ENCODE measurements at regions not wholly inside any gene's neighbourhood (a gene's known extent, or its start where the extent isn't known, plus 50 kb on each side); places are given as distances from the start of the nearest gene placed in this dataset.

DNA sequence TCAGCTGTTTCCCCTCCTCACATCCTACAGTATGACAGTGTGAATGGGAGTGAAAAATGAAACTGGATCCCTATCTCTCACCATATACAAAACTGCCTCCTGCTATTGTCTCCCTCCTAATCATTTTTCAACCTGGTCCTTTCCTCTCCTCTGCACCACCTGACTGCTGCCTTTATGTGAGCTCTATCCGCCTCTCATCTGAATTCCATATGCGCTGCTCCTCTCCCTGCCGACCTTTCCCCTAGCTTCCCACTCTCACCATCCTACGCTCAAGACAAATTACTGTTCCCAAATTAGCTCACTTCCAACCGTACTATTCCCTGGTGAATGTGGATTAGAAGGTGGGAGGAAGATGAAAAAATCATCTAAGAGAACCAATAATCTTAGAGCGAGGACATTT lies 148.4 kb upstream of the FBXL4 start:
- in situ Hi-C loops (cut with HindIII; ENCODE audit: low pct_ligation_motif_present, low pct_unique_long_range_greater_than_20kb, low sequenced_read_pairs) = no loop called here
- DNase-seq = no peak

GRCh38 chr6:99093456-99094190 lies 145.9 kb upstream of the FBXL4 start:
- DNase-seq = no peak

GRCh38 chr6:99092461-99092860 lies 144.7 kb upstream of the FBXL4 start:
- in situ Hi-C loops (cut with HindIII; ENCODE audit: low pct_ligation_motif_present, low pct_unique_long_range_greater_than_20kb, low sequenced_read_pairs) = no loop called here

More at GRCh38 chr6:99093456-99094190, 145.9 kb upstream of the FBXL4 start:
- in situ Hi-C loops (cut with HindIII; ENCODE audit: low pct_ligation_motif_present, low pct_unique_long_range_greater_than_20kb, low sequenced_read_pairs) = no loop called here

DNA sequence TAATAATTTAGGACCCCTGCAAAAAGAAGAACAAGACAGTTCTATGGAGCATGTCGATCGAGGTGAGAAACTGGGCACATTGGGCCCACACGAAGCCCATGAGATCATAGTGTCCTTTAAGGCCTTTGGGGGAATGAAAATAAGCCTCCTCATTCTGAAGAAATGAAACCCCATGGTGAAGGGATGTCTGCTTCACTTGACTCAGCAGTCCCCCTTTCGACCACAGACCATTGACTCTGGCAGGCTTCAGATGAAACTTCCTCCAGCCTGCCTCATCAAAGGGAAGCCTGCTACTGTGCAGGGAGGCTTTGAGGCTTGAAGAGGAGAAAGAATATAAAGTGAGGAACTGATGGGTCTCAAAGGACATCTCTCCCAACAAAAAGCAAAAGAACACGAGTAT lies 144.2 kb upstream of the FBXL4 start:
- no peak for DNase-seq
- in situ Hi-C loops (cut with HindIII; ENCODE audit: low pct_ligation_motif_present, low pct_unique_long_range_greater_than_20kb, low sequenced_read_pairs) = no loop called here

More at GRCh38 chr6:99092461-99092860, 144.7 kb upstream of the FBXL4 start:
- no peak for DNase-seq

- in situ Hi-C loops (cut with HindIII; ENCODE audit: low pct_ligation_motif_present, low pct_unique_long_range_greater_than_20kb, low sequenced_read_pairs) = no loop called here
- DNase-seq = no peak
Observed at GRCh38 chr6:99080191-99080590, 132.4 kb upstream of the FBXL4 start.

DNA sequence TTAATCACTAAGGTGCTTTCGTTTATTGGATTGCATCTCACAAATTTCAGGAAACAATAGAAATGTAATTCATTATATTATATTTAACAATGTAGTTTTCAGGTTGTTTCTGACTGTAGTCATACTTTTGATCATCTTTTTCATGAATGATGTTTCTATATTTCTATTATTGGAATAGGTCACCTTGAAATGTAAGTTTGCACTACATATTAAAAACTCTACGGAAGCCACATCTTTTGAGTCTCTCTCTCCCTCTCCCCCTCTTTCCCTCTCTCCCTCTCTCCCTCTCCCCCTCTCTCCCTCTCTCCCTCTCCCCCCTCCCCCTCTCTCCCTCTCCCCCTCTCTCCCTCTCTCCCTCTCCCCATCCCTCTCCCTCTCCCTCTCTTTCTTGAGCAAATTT lies 131.3 kb upstream of the FBXL4 start:
- no peak for DNase-seq
- in situ Hi-C loops (cut with HindIII; ENCODE audit: low pct_ligation_motif_present, low pct_unique_long_range_greater_than_20kb, low sequenced_read_pairs) = no loop called here

DNA sequence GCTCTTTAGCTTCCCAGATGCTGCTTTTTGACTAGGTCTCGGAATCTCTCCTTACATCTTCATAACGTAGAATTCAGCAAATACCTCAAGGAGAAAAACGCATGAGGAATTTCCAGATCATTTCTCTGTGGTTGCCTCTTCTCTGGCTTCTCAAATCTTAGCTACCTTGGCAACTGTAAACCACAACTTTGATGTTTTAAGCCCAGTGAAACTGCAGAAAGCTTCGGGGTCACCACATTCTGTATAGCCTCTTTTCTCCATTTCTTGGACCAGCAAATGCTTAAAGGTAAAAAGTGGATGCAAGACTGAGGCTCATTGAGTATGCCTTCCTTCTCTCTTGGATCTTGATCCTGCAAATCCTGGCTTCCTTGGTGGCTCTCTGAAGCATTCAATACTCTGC lies 125.5 kb upstream of the FBXL4 start:
- in situ Hi-C loops (cut with HindIII; ENCODE audit: low pct_ligation_motif_present, low pct_unique_long_range_greater_than_20kb, low sequenced_read_pairs) = no loop called here
- no peak for DNase-seq

GRCh38 chr6:99066044-99066443 lies 118.3 kb upstream of the FBXL4 start:
- no peak for DNase-seq
- in situ Hi-C loops (cut with HindIII; ENCODE audit: low pct_ligation_motif_present, low pct_unique_long_range_greater_than_20kb, low sequenced_read_pairs) = no loop called here

GRCh38 chr6:99064834-99065233 lies 117.1 kb upstream of the FBXL4 start:
- in situ Hi-C loops (cut with HindIII; ENCODE audit: low pct_ligation_motif_present, low pct_unique_long_range_greater_than_20kb, low sequenced_read_pairs) = no loop called here

GRCh38 chr6:99036672-99037071 lies 88.9 kb upstream of the FBXL4 start:
- no peak for DNase-seq
- in situ Hi-C loops (cut with HindIII; ENCODE audit: low pct_ligation_motif_present, low pct_unique_long_range_greater_than_20kb, low sequenced_read_pairs) = no loop called here

More at GRCh38 chr6:99064834-99065233, 117.1 kb upstream of the FBXL4 start:
- DNase-seq = no peak

DNA sequence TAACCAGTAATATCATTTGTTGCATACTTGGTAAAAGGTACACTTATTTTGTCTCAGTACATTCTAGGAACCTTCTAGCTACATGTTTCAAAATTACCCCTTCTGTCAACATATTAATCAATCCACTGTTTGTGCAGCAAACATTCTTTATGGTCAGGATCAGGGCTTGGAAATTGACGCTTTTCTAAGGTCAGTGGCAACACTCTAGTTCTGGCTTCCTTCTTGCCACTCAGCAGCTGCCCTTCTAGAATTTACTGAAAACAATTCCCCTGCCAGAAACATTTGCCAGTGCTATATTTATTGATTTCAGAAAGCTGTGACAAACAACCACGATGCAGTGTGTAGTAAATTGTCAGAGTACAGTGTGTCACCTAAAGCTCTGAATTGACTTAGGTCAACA lies 84.7 kb upstream of the FBXL4 start:
- DNase-seq = no peak
- in situ Hi-C loops (cut with HindIII; ENCODE audit: low pct_ligation_motif_present, low pct_unique_long_range_greater_than_20kb, low sequenced_read_pairs) = no loop called here

GRCh38 chr6:99031957-99032356 lies 84.2 kb upstream of the FBXL4 start:
- in situ Hi-C loops (cut with HindIII; ENCODE audit: low pct_ligation_motif_present, low pct_unique_long_range_greater_than_20kb, low sequenced_read_pairs) = no loop called here
- DNase-seq = no peak

DNA sequence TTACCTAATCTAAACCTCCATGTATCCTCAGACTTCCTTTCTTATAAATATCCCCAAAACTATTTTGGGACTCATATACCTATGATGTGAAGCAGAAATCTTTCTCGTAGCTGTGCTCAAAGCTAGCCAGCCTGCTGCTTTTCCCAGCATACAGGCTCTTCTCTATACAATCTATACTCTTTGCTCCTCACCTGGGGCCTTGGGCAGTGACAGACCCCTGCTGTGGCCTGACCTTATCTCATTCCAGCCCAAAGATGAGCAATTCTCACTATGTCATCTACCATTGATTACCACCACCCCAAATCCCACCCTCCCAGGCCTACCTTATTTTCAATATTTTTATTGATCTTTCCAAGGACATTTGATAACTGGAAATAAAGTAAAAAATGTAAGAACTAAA lies 83.2 kb upstream of the FBXL4 start:
- in situ Hi-C loops (cut with HindIII; ENCODE audit: low pct_ligation_motif_present, low pct_unique_long_range_greater_than_20kb, low sequenced_read_pairs) = no loop called here
- no peak for DNase-seq

DNA sequence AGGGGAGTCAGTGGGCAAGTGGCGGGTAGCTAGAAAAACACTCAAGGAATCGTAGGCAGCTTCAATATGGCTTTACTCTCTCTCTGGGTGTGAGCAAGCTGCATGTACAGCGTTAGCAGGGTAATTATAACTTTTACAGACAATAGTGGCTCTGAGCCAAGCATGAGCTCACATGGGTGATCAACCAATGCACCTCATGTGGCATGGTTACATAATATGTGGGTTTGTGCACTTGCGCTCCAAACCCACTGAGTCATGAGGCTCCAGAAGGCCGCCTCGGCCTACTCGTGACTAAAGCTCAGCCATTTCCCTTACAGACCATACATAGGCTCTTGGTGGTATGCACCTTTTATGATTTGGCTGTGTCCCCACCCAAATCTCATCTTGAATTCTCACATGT lies 78.4 kb upstream of the FBXL4 start:
- DNase-seq = no peak
- in situ Hi-C loops (cut with HindIII; ENCODE audit: low pct_ligation_motif_present, low pct_unique_long_range_greater_than_20kb, low sequenced_read_pairs) = no loop called here

- in situ Hi-C loops (cut with HindIII; ENCODE audit: low pct_ligation_motif_present, low pct_unique_long_range_greater_than_20kb, low sequenced_read_pairs) = no loop called here
- DNase-seq = no peak
Observed at GRCh38 chr6:99024089-99024488, 76.3 kb upstream of the FBXL4 start.

DNA sequence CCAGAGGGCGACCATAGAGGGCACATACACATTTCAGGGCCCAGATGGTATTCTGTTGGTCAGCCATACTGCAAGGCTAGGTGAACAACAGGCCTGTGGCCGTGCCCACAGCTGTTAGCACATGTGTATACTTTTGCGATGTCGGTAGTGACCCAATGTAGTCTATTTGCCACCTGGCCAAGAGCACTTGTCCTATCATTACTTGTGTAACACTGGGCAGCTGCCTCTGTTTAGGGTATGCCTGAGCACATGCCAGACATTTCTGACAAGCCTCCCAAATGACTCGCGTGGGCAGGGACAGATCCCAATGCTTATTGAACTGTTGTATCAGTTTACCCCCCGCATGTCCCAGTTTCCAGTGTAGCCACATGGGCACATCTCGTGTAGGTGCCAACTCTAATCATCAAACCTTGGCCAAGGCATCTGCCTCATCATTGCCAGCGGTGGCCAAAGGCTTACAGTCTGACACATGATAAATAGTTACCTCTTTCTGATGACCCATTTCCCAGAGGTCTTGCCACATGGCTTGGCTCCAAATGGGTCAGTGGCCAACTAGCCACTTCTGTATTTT lies 74.4 kb upstream of the FBXL4 start:
- DNase-seq = no peak
- in situ Hi-C loops (cut with HindIII; ENCODE audit: low pct_ligation_motif_present, low pct_unique_long_range_greater_than_20kb, low sequenced_read_pairs) = no loop called here

GRCh38 chr6:99019381-99019780 lies 71.6 kb upstream of the FBXL4 start:
- in situ Hi-C loops (cut with HindIII; ENCODE audit: low pct_ligation_motif_present, low pct_unique_long_range_greater_than_20kb, low sequenced_read_pairs) = no loop called here
- no peak for DNase-seq

- in situ Hi-C loops (cut with HindIII; ENCODE audit: low pct_ligation_motif_present, low pct_unique_long_range_greater_than_20kb, low sequenced_read_pairs) = no loop called here
- DNase-seq = no peak
Observed at GRCh38 chr6:99017150-99017549, 69.4 kb upstream of the FBXL4 start.

DNA sequence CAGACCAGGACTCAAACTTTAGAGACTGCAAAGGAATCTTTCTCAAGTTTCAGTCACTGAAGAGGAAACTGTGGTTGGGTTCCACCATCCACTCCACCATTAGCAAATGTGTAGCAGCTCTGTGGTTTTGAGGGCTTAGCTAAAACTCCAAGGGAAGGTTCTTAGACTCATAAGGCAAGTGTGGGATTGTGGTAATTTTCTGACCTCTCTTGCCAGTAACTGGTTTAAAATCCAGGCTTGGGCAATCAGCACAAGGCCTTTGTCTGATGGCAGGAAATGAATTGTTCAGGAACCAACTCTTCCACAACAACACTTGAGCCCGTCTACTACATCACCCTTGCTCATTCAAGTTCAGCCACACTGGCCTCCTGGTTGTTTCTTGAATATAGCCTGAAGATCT lies 68.6 kb upstream of the FBXL4 start:
- DNase-seq = peak; percentile 10
- in situ Hi-C loops (cut with HindIII; ENCODE audit: low pct_ligation_motif_present, low pct_unique_long_range_greater_than_20kb, low sequenced_read_pairs) = no loop called here

DNA sequence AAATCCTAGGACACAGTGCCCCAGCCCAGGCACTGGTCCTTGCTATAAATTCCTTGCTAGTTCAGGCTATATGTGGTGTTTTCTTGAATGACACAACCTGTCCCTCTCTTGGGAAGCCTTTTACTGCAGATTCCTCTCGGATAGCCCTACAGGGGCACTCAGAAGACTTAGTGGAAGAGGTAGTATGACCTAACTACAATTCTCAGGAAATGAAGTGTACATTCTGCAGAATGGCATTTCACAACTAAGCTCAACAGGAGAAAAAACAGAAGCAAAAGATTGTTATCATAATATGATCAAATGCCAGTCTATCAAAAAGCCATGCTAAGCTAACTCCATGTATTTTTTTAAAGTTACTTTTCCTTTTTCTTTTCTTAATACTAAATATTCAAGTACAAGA lies 66.3 kb upstream of the FBXL4 start:
- in situ Hi-C loops (cut with HindIII; ENCODE audit: low pct_ligation_motif_present, low pct_unique_long_range_greater_than_20kb, low sequenced_read_pairs) = no loop called here
- peak; percentile 8 for DNase-seq

All from ACHN (cell line).